NCI-H774 (cell line): ENCODE measurements at regions not wholly inside any gene's neighbourhood (a gene's known extent, or its start where the extent isn't known, plus 50 kb on each side); places are given as distances from the start of the nearest gene placed in this dataset.

Experiments used
- DNase-seq: peaks from one replicate; lab custom pipeline; 2025; lab: John Stamatoyannopoulos, UW

DNA sequence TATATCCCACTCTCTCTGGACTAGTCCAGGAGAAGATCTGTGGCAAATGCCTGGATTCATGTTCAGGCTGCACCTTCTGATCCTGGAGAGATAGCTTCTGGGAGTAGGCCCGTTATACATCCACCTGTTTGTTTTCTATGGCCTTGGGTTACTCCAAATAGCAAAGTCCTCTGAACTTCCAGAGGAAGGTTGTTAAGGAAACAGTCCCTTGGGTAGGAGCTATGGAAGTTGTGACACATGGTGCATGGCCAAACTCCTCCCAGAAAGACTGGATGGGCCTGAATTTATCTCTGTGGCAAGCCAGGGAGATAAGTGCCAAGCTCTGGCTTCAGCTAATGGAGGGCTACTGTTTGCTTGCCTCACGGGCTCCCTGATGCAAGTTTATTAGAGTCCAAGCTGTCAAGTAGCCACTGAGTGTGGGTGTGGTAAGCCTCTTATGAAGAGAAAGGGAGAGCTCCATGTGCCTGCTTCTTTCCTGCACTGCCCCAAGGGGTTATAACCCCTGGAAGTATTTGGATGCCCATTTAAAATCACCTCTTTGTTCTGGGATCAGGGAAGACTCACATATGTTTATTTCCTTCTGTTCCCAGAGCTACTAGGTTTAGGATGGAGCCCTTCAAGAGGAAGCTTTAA is 328.7 kb upstream of the ATP11B start:
- no peak for DNase-seq

DNA sequence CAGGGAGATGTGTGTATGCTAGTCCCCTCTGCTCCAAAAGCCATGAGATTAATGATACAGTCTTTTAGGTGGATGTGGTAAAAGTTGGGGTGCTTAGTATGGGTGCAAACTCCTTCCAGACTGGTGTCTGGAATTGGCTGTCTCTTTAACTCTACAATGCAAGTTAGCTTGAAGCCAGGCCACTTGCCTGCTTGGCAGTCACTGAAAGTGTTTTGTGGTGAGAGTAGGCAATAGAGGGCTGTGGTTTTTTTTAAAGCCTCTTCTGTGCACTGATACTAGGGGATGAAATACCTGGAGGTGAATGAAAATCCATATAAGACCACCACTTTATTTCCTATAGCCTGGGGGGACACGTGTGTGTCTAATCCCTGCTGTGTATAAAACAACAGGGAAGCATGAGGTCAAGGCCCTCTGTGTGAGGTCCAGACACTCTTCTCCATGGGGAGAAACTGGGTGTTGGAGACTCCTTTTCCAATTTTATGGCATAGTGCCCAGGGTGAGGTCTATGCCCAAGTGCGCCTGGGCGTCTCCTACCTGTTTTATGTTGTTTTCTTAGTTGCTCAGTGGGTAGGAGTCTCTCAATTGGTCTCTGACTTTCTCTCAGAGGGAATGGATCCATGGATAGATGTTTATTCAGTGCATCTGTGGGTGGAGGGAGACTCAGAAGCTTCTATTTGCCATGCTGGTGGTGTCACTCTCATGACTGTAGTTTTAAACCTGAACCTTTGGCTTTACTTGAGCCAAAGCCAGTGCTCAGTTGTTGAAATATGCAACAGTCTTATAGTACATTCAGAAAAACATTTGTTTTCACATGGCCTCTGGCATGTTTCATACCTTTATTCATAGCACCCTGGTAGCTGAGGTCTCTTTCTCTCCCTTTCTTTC is 327.8 kb upstream of the ATP11B start:
- no peak for DNase-seq

DNA sequence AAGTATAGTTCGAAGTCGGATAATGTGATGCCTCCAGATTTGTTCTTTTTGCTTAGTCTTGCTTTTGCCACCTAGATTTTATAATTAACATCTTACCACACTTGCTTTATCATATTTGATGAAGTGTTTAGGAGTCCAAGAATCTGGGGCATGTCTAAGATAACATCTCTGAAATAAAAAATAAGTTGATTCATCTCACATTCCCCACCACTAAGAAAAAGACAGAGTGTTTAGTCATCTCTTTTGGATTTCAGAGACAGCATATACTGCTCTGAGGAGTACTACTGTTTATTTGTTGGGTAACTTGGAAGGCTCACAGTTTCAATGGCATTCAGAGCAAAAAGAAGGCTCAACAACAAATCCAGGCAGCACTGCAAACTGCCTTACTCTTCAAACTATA is 324.2 kb upstream of the ATP11B start:
- DNase-seq: no peak

GRCh38 chr3:182470187-182470586 is 323.1 kb upstream of the ATP11B start:
- DNase-seq: no peak

GRCh38 chr3:182473191-182473710 is 320.1 kb upstream of the ATP11B start:
- no peak for DNase-seq

DNA sequence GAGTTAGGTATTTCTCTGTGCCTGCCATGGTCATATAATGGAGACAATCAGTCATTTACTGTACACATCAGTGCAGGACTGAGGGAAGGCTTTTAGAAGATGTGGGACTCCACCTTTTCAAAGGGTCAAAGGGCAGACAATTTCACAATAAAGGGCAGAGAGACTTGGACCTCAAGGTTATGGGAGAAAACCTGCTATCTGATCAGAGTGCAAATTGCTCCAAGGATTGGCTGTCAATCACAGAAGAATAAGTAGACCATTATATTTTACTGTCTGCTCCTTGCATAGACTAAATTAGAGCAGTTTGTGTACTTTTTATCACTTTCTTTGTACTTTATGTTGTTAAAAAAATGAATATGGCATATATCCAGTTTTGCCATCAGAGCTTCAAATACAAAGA is 314.9 kb upstream of the ATP11B start:
- DNase-seq: no peak

- DNase-seq: no peak
These were observed 313.6 kb upstream of the ATP11B start for GRCh38 chr3:182479419-182480336.

GRCh38 chr3:182482705-182483104 is 310.6 kb upstream of the ATP11B start:
- DNase-seq: peak; percentile 89

GRCh38 chr3:182484682-182485081 is 308.6 kb upstream of the ATP11B start:
- peak; percentile 95 for DNase-seq

DNA sequence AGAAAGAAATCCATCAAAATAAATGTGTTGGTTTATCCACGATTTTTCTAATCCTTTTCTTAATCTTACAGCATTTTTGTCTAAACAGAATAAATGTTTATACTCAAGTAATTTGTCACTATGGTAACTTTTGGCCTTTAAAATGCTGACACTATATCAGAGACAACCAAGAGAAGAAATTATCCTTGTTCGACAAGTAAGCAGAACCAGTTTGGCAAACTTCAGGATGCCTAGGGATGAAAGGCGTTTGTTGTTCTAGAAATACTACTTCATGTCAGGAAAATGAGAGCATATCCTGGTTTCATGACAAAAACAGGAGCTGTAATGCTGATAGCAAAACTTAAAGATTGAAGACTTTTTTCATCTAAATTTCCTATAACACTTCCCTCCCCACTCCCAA is 308.0 kb upstream of the ATP11B start:
- peak; percentile 58 for DNase-seq

- DNase-seq: peak; percentile 63
These were observed 306.8 kb upstream of the ATP11B start for GRCh38 chr3:182486463-182486862.

GRCh38 chr3:182487143-182487542 is 306.2 kb upstream of the ATP11B start:
- DNase-seq: no peak

GRCh38 chr3:182487611-182488010 is 305.7 kb upstream of the ATP11B start:
- peak; percentile 24 for DNase-seq

DNA sequence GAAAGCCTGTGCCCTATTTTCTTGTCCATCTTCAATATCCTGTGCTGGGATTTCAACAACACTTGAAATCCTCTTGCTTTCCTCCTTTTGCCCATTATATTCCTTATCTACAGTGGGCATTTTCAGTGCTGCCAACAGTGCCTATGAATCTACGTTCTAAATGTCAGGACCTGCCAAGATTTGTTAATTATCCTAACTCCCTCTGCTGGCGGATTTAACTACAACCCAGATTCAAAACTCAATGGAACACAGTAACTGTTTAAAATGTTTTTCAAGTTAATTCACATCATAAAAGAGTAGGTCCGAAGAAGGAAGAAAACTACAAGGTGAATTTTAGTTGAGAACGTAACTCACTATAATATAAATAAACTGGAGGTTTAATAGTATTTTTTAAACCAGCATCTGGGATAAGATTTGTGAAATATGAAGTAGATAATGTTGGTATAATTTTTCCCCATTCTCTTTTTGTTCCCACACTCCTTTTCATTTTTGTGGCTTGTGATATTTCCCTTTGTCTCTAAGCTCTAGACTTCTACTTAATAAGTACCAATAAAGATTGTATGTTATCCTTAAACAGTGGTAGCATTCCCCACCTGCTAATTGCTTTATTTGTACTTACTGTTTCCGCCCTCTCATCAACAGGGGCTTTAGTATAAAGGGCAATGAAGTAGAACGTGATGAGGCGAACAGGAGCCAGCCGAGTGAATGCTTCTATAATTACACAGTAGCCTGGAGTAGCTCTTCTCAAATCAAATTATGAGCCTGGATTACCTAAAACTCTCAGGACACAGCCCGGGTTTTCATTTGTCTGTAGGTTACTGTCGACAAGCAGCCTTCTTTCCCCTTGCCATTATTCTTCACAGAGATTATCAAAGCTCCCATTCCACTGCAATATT is 302.5 kb upstream of the ATP11B start:
- peak; percentile 99 for DNase-seq

DNA sequence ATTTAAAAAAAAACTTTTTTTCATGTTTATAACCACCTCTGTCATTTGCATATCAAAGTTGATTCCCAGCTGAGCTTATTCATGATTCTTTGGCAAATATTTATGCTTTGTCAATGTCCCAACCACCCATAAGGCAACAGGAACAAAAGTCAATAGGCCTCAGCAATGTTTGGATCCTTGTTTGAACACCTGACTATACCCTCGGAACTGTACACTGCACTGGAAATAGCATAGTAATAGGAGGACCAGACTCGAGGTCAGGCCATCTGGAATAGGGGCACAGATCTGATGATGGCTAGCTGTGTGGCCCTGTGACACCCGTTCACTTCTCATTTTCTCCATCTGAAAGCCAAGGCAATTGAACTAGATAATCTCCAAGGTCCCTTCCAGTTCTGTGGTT is 301.7 kb upstream of the ATP11B start:
- peak; percentile 97 for DNase-seq

DNA sequence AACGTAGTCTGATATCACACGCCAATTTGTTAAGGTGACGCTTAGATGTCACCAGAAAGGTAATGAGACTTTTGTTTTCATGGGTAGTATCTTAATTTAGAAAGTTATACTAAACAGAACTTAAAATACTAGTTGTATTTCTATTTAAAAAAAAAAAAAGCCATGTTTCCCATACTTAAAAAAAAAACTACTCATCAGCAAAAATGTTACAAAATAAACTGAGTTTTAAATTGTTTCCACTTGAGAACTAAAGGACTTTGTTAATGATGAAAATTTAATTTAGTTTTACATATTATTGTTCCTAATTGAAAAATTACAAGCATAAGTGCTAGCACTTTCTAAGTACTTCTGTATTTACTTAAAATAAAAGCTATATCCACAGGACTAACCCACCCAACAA is 300.8 kb upstream of the ATP11B start:
- no peak for DNase-seq

GRCh38 chr3:182500289-182500688 is 293.0 kb upstream of the ATP11B start:
- DNase-seq: peak; percentile 81

DNA sequence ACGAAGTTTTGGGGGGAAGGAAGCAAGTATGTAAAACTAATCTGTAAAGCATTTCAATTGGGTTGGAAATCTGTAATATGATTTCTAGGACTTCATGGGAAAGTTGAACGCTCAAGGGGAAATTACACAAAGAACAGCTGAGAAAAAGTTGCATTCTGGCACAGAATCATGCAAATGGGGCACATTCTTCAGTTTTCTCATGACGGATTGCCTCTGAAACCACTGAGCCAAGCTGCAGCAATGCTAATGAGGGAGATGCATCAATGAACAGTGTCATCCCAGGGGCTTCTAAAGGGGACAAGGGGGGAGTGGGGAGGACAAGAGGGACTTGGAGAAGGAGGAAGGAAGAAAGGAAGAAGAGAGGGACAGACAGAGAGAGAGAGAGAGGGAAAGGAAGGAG is 291.4 kb upstream of the ATP11B start:
- no peak for DNase-seq

- DNase-seq: no peak
These were observed 289.9 kb upstream of the ATP11B start for GRCh38 chr3:182503401-182503800.

- DNase-seq: peak; percentile 42
These were observed 284.2 kb upstream of the ATP11B start for GRCh38 chr3:182508919-182509711.
